Pancreas (tissue), 10 donors: ENCODE measurements at regions not wholly inside any gene's neighbourhood (a gene's known extent, or its start where the extent isn't known, plus 50 kb on each side); places are given as distances from the start of the nearest gene placed in this dataset.

Experiments used
- ATAC-seq, 4 donors: fragments of 200-7000 bp; cut with Tn5 transposase; one replicate each; pipeline versions ENCODE4 v1.8.0 to v1.9.1; 2020; ENCODE audit warnings: mild to moderate bottlenecking in 4 of 4, moderate library complexity in 4 of 4
- DNase-seq, 6 donors: peaks; one replicate each; pipeline ENCODE4 v3.0.0-alpha.2; 2020
- FAIRE-seq: peaks from 2 replicates; lab custom pipeline; 2012; peaks lifted over from hg19 to GRCh38; lab: Jason Lieb, UNC
- H3K27ac ChIP-seq, 4 donors: fragments of 200-600 bp; sonication (generic); 1 replicate in 3 of 4; 2 replicates in 1 of 4; pipeline versions ENCODE4 v1.5.0 to v1.8.0; 2020
- H3K27me3 ChIP-seq, 4 donors: fragments of 200-600 bp; one replicate each; pipeline ENCODE4 v1.8.0; 2021
- H3K36me3 ChIP-seq, 3 donors: fragments of 200-600 bp; sonication (generic) in 1 of 3; one replicate each; pipeline versions ENCODE4 v1.5.0 to v1.8.0; 2020 to 2021
- H3K4me1 ChIP-seq, 3 donors: fragments of 200-600 bp; one replicate each; pipeline ENCODE4 v1.8.0; 2021
- H3K4me3 ChIP-seq, 4 donors: fragments of 200-600 bp; sonication (generic) in 2 of 4; one replicate each; pipeline versions ENCODE4 v1.5.0 to v1.8.0; 2020 to 2021
- H3K9me3 ChIP-seq, 4 donors: fragments of 200-600 bp; one replicate each; pipeline ENCODE4 v1.8.0; 2021
- WGBS, 2 donors: extraction: QIAGEN DNeasy Blood & Tissue Kit; methylation state at CpG; one replicate each; pipeline ENCODE4 v1.1.7; 2013; 5-methylcytosine and 5-hydroxymethylcytosine counted together
- intact Hi-C, 3 donors: fragments of 100-400 bp; cut with DNase I; formaldehyde crosslinking; loops; one replicate each; pipeline versions ENCODE4 v1.11.1 to v1.14.2; 2022
- TF ChIP-seq, protein P1 (sequence below), 4 donors: fragments of 200-600 bp; sonication (generic) in 3 of 4; IDR thresholded peaks; one replicate each; pipeline versions ENCODE4 v1.5.0 to v1.8.0; 2021; ENCODE audit warnings: antibody characterized with exemption in 4 of 4
- donor health status: healthy with polysubstance abuse.
- donor health status: DM: no; HTN: no; CAD: no; lungs with moderate emphysema.
- donor health status: DM: no; HTN: no; CAD: no.
- donor health status: control.
- donor health status: control.
- donor health status: Bipolar disorder and iron deficiency.
- donor health status: DM: yes; HTN: yes; CAD: no.
- donor health status: DM: no; HTN: no; CAD: no.
- donor health status: DM: no; HTN: no; CAD: no.
- donor health status: DM: yes; HTN: yes; CAD: no.

DNA sequence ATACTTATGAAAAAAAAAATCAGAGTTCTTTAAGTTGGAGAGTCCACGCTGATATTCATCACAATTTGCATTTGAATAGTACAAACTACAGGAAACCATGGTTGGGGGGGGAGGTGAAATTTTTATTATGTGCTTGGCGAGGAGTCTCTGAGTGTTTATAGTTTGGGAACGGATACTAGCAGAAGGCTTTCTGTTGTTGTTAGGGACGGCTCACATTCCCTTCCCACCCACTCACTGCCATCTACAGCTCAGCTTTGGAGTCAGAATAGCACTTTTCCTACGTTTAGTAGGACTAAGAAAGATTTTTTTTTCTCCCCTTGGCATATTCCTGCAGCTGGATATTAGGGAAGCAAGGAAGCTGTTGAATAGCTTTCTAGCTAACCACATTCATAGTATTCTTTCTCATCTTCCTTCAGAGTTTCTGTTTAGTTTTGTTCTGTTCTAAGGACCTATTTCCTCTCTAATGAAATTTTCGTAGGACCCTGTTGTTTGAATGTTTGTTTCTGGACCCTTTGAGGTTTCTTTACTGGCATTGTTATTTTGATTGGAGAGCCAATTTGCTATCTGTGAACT, 235.1 kb upstream of the ZNF217 start:
- Histone ChIP-seq H3K4me3 (peak overlapping the region in 1 of 4 donors; percentile 24), H3K27me3 (no peaks in the 10 kb centered on the region), H3K4me1 (peaks cover 10 to 30% (median 30%) of the 10 kb centered on the region in 3 donors), H3K36me3 (no peaks in the 10 kb centered on the region), H3K27ac (peak overlapping the region in 3 of 4 donors; percentile 12 to 73 (median 67)), H3K9me3 (no peaks in the 10 kb centered on the region)
- DNase-seq (peak in 1 of 6 donors; percentile 28), ATAC-seq (peak; percentile 20 to 67 (median 50)), FAIRE-seq (no peak)
- intact Hi-C loops: no loop called here
- 40 to 54% methylated on average over 6 of the region's 6 CpGs for WGBS, 2 donors
- TF ChIP-seq, protein P1, sequence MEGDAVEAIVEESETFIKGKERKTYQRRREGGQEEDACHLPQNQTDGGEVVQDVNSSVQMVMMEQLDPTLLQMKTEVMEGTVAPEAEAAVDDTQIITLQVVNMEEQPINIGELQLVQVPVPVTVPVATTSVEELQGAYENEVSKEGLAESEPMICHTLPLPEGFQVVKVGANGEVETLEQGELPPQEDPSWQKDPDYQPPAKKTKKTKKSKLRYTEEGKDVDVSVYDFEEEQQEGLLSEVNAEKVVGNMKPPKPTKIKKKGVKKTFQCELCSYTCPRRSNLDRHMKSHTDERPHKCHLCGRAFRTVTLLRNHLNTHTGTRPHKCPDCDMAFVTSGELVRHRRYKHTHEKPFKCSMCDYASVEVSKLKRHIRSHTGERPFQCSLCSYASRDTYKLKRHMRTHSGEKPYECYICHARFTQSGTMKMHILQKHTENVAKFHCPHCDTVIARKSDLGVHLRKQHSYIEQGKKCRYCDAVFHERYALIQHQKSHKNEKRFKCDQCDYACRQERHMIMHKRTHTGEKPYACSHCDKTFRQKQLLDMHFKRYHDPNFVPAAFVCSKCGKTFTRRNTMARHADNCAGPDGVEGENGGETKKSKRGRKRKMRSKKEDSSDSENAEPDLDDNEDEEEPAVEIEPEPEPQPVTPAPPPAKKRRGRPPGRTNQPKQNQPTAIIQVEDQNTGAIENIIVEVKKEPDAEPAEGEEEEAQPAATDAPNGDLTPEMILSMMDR (IDR thresholded peaks at IDR 0.05): no peak

DNA sequence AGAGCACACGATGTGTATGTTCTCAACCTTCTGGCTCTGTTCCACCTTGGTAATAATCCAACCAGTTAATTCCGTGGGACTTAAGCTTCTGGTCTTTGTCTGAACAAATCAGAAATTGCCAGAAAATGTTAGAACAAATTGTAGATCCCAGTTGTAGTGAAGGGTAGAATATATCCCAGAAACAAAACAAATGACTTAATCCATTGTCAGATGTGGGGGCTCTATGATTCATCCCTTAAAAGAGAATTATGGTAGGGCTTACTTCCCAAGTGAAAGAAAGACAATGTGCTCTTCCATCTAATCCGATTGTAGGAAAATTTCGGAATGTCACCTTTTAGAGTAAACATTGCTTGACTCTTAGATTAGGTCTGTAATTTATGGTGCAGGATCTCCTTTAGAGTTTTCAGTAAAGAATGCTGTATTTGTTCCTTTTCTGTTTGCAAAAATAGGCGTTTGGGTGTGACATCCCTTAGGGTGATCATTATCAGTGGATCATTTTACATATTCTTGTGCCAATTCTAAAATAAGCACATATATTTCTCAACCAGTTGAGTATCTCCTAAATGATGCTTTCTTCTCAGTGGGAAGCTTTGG, 234.5 kb upstream of the ZNF217 start:
- FAIRE-seq (no peak), DNase-seq (peak in 2 of 6 donors; percentile 27 to 33), ATAC-seq (peak; percentile 30 to 85 (median 59))
- H3K27ac ChIP-seq: peak overlapping the region in 3 of 4 donors; percentile 12 to 73 (median 67)
- no peaks in the 10 kb centered on the region for H3K9me3 ChIP-seq
- intact Hi-C loops: no loop called here
- H3K4me1 ChIP-seq: peaks cover 10 to 30% (median 30%) of the 10 kb centered on the region in 3 donors
- no peaks in the 10 kb centered on the region for H3K27me3 ChIP-seq
- no peaks in the 10 kb centered on the region for H3K36me3 ChIP-seq
- TF ChIP-seq, protein P1 (IDR thresholded peaks at IDR 0.05): no peak
- peak overlapping the region in 1 of 4 donors; percentile 24 for H3K4me3 ChIP-seq
- WGBS, 2 donors: 6 to 13% methylated on average over 5 of the region's 5 CpGs

DNA sequence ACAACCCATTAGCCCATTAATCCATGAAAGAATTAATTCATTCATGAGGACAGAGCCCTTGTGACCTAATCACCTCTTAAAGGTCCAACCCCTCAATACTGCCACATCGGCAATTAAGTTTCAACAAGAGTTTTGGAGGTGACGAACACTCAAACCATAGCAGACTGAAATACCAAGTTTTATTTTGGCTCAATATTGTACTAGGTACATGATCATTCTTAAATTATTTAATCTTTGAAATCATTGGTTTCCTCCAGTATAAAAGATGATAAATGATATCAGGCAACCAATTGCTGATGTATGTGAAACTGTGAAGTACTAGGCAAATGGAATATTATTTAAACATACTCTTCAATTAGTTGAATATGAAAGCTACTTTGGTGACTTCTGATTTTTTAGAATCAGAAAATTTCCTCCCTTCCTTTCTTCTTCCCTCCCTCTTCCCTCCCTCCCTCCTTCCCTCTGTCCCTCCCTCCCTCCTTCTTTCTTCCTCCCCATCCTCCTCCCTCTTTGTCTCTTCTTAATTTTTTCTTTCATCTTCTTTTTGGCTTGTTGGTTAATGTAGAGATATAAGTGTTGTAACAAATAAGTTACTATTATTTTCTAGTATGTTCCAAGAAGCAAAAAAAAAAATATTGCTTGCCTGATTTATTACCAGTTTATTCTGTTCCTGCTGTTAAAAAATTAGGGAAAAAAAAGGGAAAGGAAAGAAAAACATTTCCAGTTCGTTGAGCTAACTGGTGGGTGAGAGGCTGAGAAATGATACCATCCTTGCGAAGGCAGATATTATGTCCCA, 233.9 kb upstream of the ZNF217 start:
- intact Hi-C loops: no loop called here
- no peak overlapping the region for H3K4me3 ChIP-seq
- FAIRE-seq (no peak), ATAC-seq (no peak), DNase-seq (no peak)
- peaks cover 10 to 30% (median 30%) of the 10 kb centered on the region in 3 donors for H3K4me1 ChIP-seq
- H3K9me3 ChIP-seq: no peaks in the 10 kb centered on the region
- H3K27ac ChIP-seq: peak overlapping the region in 2 of 4 donors; percentile 67 to 73
- H3K27me3 ChIP-seq: no peaks in the 10 kb centered on the region
- WGBS, 2 donors: 57 to 62% methylated on average over 4 of the region's 4 CpGs
- no peaks in the 10 kb centered on the region for H3K36me3 ChIP-seq
- TF ChIP-seq, protein P1 (IDR thresholded peaks at IDR 0.05): no peak

DNA sequence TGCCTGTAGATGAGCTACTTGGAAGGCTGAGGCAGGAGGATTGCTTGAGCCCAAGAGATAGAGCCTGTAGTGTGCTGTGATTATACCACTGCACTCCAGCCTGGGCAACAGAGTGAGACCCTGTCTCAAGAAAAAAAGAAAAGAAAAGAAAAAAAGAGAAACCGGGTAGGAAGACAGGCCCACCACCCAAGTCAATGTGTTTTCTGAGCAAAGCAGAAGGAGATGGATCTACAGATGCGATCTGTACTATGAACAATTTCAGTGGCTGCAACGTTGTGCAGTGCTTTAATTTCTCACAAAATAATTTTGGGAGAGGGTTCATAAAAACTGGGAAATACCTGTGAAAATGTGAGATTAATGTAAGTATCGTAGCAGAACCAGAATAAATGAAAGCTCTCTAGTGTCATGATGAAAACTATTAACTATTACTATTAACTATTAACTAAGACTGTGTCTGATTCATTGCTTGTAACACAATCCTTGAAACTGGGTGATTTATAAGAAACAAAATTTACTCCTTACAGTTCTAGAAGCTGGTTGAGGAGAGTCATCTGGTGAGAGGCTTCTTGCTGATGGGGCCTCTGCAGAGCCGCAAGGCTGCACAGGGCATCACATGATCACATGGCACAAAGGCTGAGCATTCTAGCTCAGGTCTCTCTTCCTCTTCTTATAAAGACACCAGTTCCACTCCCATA, 233.1 kb upstream of the ZNF217 start:
- ATAC-seq: peak in 3 of 4 donors; percentile 11 to 55 (median 19)

More for the DNA sequence above, 233.1 kb upstream of the ZNF217 start:
- intact Hi-C loops: no loop called here
- no peaks in the 10 kb centered on the region for H3K36me3 ChIP-seq
- H3K4me1 ChIP-seq: peaks cover 10 to 30% (median 30%) of the 10 kb centered on the region in 3 donors
- 76 to 78% methylated on average over 5 of the region's 5 CpGs for WGBS, 2 donors
- TF ChIP-seq, protein P1 (IDR thresholded peaks at IDR 0.05): no peak
- no peak overlapping the region for H3K27ac ChIP-seq
- DNase-seq (peak in 1 of 6 donors; percentile 31), FAIRE-seq (no peak)
- no peak overlapping the region for H3K4me3 ChIP-seq
- H3K9me3 ChIP-seq: no peaks in the 10 kb centered on the region
- no peaks in the 10 kb centered on the region for H3K27me3 ChIP-seq
